ENCODE measurements at regions not wholly inside any gene's neighbourhood (a gene's known extent, or its start where the extent isn't known, plus 50 kb on each side); places are given as distances from the start of the nearest gene placed in this dataset.
"Not testable (repeated sequence)": the region's sequence is repeated elsewhere in the genome, so short reads cannot be mapped to it uniquely, and the experiment has no call there.

GRCh38 chr3:182331341-182331740 lies 462.0 kb upstream of the ATP11B start:
- Histone ChIP-seq H3K4me1 (ENCODE audit: control insufficient read depth, insufficient read depth, low read length, unreplicated experiment) (no peaks in the 10 kb centered on the region), H3K27ac (ENCODE audit: low read depth, low read length) (no peak overlapping the region), H2AFZ (ENCODE audit: low read length, unreplicated experiment) (no peak overlapping the region), H3K36me3 (ENCODE audit: insufficient read depth, low read length) (no peaks in the 10 kb centered on the region), H3K27me3 (ENCODE audit: insufficient read depth, low read length) (no peaks in the 10 kb centered on the region), H3K79me2 (ENCODE audit: control insufficient read depth, insufficient read depth, low read length, unreplicated experiment) (no peaks in the 10 kb centered on the region), H3K4me3 (ENCODE audit: low read depth, low read length) (no peak overlapping the region)

- no peak overlapping the region for H2AFZ ChIP-seq (ENCODE audit: low read length, unreplicated experiment)
- no peaks in the 10 kb centered on the region for H3K36me3 ChIP-seq (ENCODE audit: insufficient read depth, low read length)
- H3K27ac ChIP-seq (ENCODE audit: low read depth, low read length) = no peak overlapping the region
- no peak overlapping the region for H3K4me3 ChIP-seq (ENCODE audit: low read depth, low read length)
- no peaks in the 10 kb centered on the region for H3K79me2 ChIP-seq (ENCODE audit: control insufficient read depth, insufficient read depth, low read length, unreplicated experiment)
- H3K27me3 ChIP-seq (ENCODE audit: insufficient read depth, low read length) = no peaks in the 10 kb centered on the region
- no peaks in the 10 kb centered on the region for H3K4me1 ChIP-seq (ENCODE audit: control insufficient read depth, insufficient read depth, low read length, unreplicated experiment)
These were observed 451.1 kb upstream of the ATP11B start for GRCh38 chr3:182342252-182342651.

GRCh38 chr3:182344026-182344425 lies 449.3 kb upstream of the ATP11B start:
- H3K36me3 ChIP-seq (ENCODE audit: insufficient read depth, low read length); H3K4me1 ChIP-seq (ENCODE audit: control insufficient read depth, insufficient read depth, low read length, unreplicated experiment); H3K4me3 ChIP-seq (ENCODE audit: low read depth, low read length); H3K79me2 ChIP-seq (ENCODE audit: control insufficient read depth, insufficient read depth, low read length, unreplicated experiment); H2AFZ ChIP-seq (ENCODE audit: low read length, unreplicated experiment); H3K27ac ChIP-seq (ENCODE audit: low read depth, low read length); H3K27me3 ChIP-seq (ENCODE audit: insufficient read depth, low read length): not testable (repeated sequence)

GRCh38 chr3:182349051-182349450 lies 444.3 kb upstream of the ATP11B start:
- H3K27me3 ChIP-seq (ENCODE audit: insufficient read depth, low read length) = no peaks in the 10 kb centered on the region
- H3K4me1 ChIP-seq (ENCODE audit: control insufficient read depth, insufficient read depth, low read length, unreplicated experiment) = no peaks in the 10 kb centered on the region
- H3K27ac ChIP-seq (ENCODE audit: low read depth, low read length) = no peak overlapping the region
- no peak overlapping the region for H3K4me3 ChIP-seq (ENCODE audit: low read depth, low read length)
- no peak overlapping the region for H2AFZ ChIP-seq (ENCODE audit: low read length, unreplicated experiment)
- no peaks in the 10 kb centered on the region for H3K36me3 ChIP-seq (ENCODE audit: insufficient read depth, low read length)
- H3K79me2 ChIP-seq (ENCODE audit: control insufficient read depth, insufficient read depth, low read length, unreplicated experiment) = no peaks in the 10 kb centered on the region

- no peaks in the 10 kb centered on the region for H3K79me2 ChIP-seq (ENCODE audit: control insufficient read depth, insufficient read depth, low read length, unreplicated experiment)
- H2AFZ ChIP-seq (ENCODE audit: low read length, unreplicated experiment) = no peak overlapping the region
- H3K4me1 ChIP-seq (ENCODE audit: control insufficient read depth, insufficient read depth, low read length, unreplicated experiment) = no peaks in the 10 kb centered on the region
- no peaks in the 10 kb centered on the region for H3K27me3 ChIP-seq (ENCODE audit: insufficient read depth, low read length)
- no peaks in the 10 kb centered on the region for H3K36me3 ChIP-seq (ENCODE audit: insufficient read depth, low read length)
- no peak overlapping the region for H3K27ac ChIP-seq (ENCODE audit: low read depth, low read length)
- no peak overlapping the region for H3K4me3 ChIP-seq (ENCODE audit: low read depth, low read length)
These were observed 443.3 kb upstream of the ATP11B start for GRCh38 chr3:182349951-182350517.

GRCh38 chr3:182357928-182358327 lies 435.4 kb upstream of the ATP11B start:
- no peaks in the 10 kb centered on the region for H3K27me3 ChIP-seq (ENCODE audit: insufficient read depth, low read length)
- no peaks in the 10 kb centered on the region for H3K36me3 ChIP-seq (ENCODE audit: insufficient read depth, low read length)
- H3K4me1 ChIP-seq (ENCODE audit: control insufficient read depth, insufficient read depth, low read length, unreplicated experiment) = no peaks in the 10 kb centered on the region
- no peaks in the 10 kb centered on the region for H3K79me2 ChIP-seq (ENCODE audit: control insufficient read depth, insufficient read depth, low read length, unreplicated experiment)
- no peak overlapping the region for H3K4me3 ChIP-seq (ENCODE audit: low read depth, low read length)
- H3K27ac ChIP-seq (ENCODE audit: low read depth, low read length) = no peak overlapping the region
- H2AFZ ChIP-seq (ENCODE audit: low read length, unreplicated experiment) = no peak overlapping the region

- Histone ChIP-seq H3K27me3 (ENCODE audit: insufficient read depth, low read length) (no peaks in the 10 kb centered on the region), H3K4me1 (ENCODE audit: control insufficient read depth, insufficient read depth, low read length, unreplicated experiment) (no peaks in the 10 kb centered on the region), H3K4me3 (ENCODE audit: low read depth, low read length) (no peak overlapping the region), H2AFZ (ENCODE audit: low read length, unreplicated experiment) (no peak overlapping the region), H3K27ac (ENCODE audit: low read depth, low read length) (no peak overlapping the region), H3K79me2 (ENCODE audit: control insufficient read depth, insufficient read depth, low read length, unreplicated experiment) (no peaks in the 10 kb centered on the region), H3K36me3 (ENCODE audit: insufficient read depth, low read length) (no peaks in the 10 kb centered on the region)
These were observed 429.0 kb upstream of the ATP11B start for GRCh38 chr3:182364323-182364722.

- Histone ChIP-seq H3K27me3 (ENCODE audit: insufficient read depth, low read length) (no peaks in the 10 kb centered on the region), H2AFZ (ENCODE audit: low read length, unreplicated experiment) (no peak overlapping the region), H3K27ac (ENCODE audit: low read depth, low read length) (no peak overlapping the region), H3K4me1 (ENCODE audit: control insufficient read depth, insufficient read depth, low read length, unreplicated experiment) (no peaks in the 10 kb centered on the region), H3K79me2 (ENCODE audit: control insufficient read depth, insufficient read depth, low read length, unreplicated experiment) (no peaks in the 10 kb centered on the region), H3K36me3 (ENCODE audit: insufficient read depth, low read length) (no peaks in the 10 kb centered on the region), H3K4me3 (ENCODE audit: low read depth, low read length) (no peak overlapping the region)
These were observed 428.3 kb upstream of the ATP11B start for GRCh38 chr3:182364723-182365650.

GRCh38 chr3:182366746-182367145 lies 426.6 kb upstream of the ATP11B start:
- H2AFZ ChIP-seq (ENCODE audit: low read length, unreplicated experiment) = no peak overlapping the region
- no peaks in the 10 kb centered on the region for H3K27me3 ChIP-seq (ENCODE audit: insufficient read depth, low read length)
- H3K27ac ChIP-seq (ENCODE audit: low read depth, low read length) = no peak overlapping the region
- H3K4me3 ChIP-seq (ENCODE audit: low read depth, low read length) = no peak overlapping the region
- no peaks in the 10 kb centered on the region for H3K79me2 ChIP-seq (ENCODE audit: control insufficient read depth, insufficient read depth, low read length, unreplicated experiment)
- H3K36me3 ChIP-seq (ENCODE audit: insufficient read depth, low read length) = no peaks in the 10 kb centered on the region
- H3K4me1 ChIP-seq (ENCODE audit: control insufficient read depth, insufficient read depth, low read length, unreplicated experiment) = no peaks in the 10 kb centered on the region

GRCh38 chr3:182369861-182370260 lies 423.4 kb upstream of the ATP11B start:
- no peaks in the 10 kb centered on the region for H3K79me2 ChIP-seq (ENCODE audit: control insufficient read depth, insufficient read depth, low read length, unreplicated experiment)
- H3K27me3 ChIP-seq (ENCODE audit: insufficient read depth, low read length) = no peaks in the 10 kb centered on the region
- H3K4me1 ChIP-seq (ENCODE audit: control insufficient read depth, insufficient read depth, low read length, unreplicated experiment) = no peaks in the 10 kb centered on the region
- H3K36me3 ChIP-seq (ENCODE audit: insufficient read depth, low read length) = no peaks in the 10 kb centered on the region
- H2AFZ ChIP-seq (ENCODE audit: low read length, unreplicated experiment) = no peak overlapping the region
- no peak overlapping the region for H3K4me3 ChIP-seq (ENCODE audit: low read depth, low read length)
- no peak overlapping the region for H3K27ac ChIP-seq (ENCODE audit: low read depth, low read length)

GRCh38 chr3:182370949-182371348 lies 422.4 kb upstream of the ATP11B start:
- H3K36me3 ChIP-seq (ENCODE audit: insufficient read depth, low read length) = no peaks in the 10 kb centered on the region
- H3K27ac ChIP-seq (ENCODE audit: low read depth, low read length) = no peak overlapping the region
- no peaks in the 10 kb centered on the region for H3K79me2 ChIP-seq (ENCODE audit: control insufficient read depth, insufficient read depth, low read length, unreplicated experiment)
- no peak overlapping the region for H3K4me3 ChIP-seq (ENCODE audit: low read depth, low read length)
- no peaks in the 10 kb centered on the region for H3K27me3 ChIP-seq (ENCODE audit: insufficient read depth, low read length)
- no peak overlapping the region for H2AFZ ChIP-seq (ENCODE audit: low read length, unreplicated experiment)
- H3K4me1 ChIP-seq (ENCODE audit: control insufficient read depth, insufficient read depth, low read length, unreplicated experiment) = no peaks in the 10 kb centered on the region
